AML-193 (cell line): ENCODE measurements at regions not wholly inside any gene's neighbourhood (a gene's known extent, or its start where the extent isn't known, plus 50 kb on each side); places are given as distances from the start of the nearest gene placed in this dataset.

ENCODE experiments used
- DNase-seq, 2 experiments: peaks; one replicate each; lab custom pipeline; 2025; lab: John Stamatoyannopoulos, UW

- DNase-seq: peak; percentile 3
Observed at GRCh38 chr22:48098243-48098920, 1335.9 kb downstream of the TBC1D22A start.

GRCh38 chr22:48097723-48098122 is 1335.3 kb downstream of the TBC1D22A start:
- DNase-seq: no peak

GRCh38 chr22:48096851-48097665 is 1334.6 kb downstream of the TBC1D22A start:
- no peak for DNase-seq

- no peak for DNase-seq
Observed at GRCh38 chr22:48096411-48096810, 1334.0 kb downstream of the TBC1D22A start.

- no peak for DNase-seq
Observed at GRCh38 chr22:48093981-48094380, 1331.5 kb downstream of the TBC1D22A start.

- DNase-seq: no peak
Observed at GRCh38 chr22:48092866-48093265, 1330.4 kb downstream of the TBC1D22A start.

GRCh38 chr22:48091656-48092223 is 1329.3 kb downstream of the TBC1D22A start:
- no peak for DNase-seq

GRCh38 chr22:48091060-48091650 is 1328.7 kb downstream of the TBC1D22A start:
- DNase-seq: no peak

GRCh38 chr22:48090332-48090672 is 1327.9 kb downstream of the TBC1D22A start:
- no peak for DNase-seq

GRCh38 chr22:48089601-48090331 is 1327.3 kb downstream of the TBC1D22A start:
- DNase-seq: no peak

- no peak for DNase-seq
Observed at GRCh38 chr22:48088926-48089536, 1326.6 kb downstream of the TBC1D22A start.

GRCh38 chr22:48088251-48088650 is 1325.8 kb downstream of the TBC1D22A start:
- no peak for DNase-seq

GRCh38 chr22:48085901-48086645 is 1323.6 kb downstream of the TBC1D22A start:
- DNase-seq: no peak

- no peak for DNase-seq
Observed at GRCh38 chr22:48084729-48085050, 1322.2 kb downstream of the TBC1D22A start.

GRCh38 chr22:48084041-48084728 is 1321.7 kb downstream of the TBC1D22A start:
- no peak for DNase-seq

- no peak for DNase-seq
Observed at GRCh38 chr22:48083502-48083901, 1321.1 kb downstream of the TBC1D22A start.

- DNase-seq: no peak
Observed at GRCh38 chr22:48082284-48082683, 1319.8 kb downstream of the TBC1D22A start.

GRCh38 chr22:48081281-48081680 is 1318.8 kb downstream of the TBC1D22A start:
- DNase-seq: no peak

- no peak for DNase-seq
Observed at GRCh38 chr22:48080316-48081165, 1318.1 kb downstream of the TBC1D22A start.
